Keratinocyte (primary cell): ENCODE measurements at regions not wholly inside any gene's neighbourhood (a gene's known extent, or its start where the extent isn't known, plus 50 kb on each side); places are given as distances from the start of the nearest gene placed in this dataset.

Source experiments
- DNase-seq: peaks from one replicate; pipeline ENCODE4 v3.0.0-alpha.2; 2011; ENCODE audit warnings: low read depth, missing footprints, low spot score
- FAIRE-seq: peaks from 2 replicates; lab custom pipeline; 2011; peaks lifted over from hg19 to GRCh38; lab: Jason Lieb, UNC
- H2AFZ ChIP-seq: 2 replicates; pipeline ENCODE4 v1.6.0; 2012; ENCODE audit warnings: low read length, control low read depth, inconsistent platforms; ENCODE audit not compliant: control insufficient read depth
- H3K27ac ChIP-seq: 2 replicates; pipeline ENCODE4 v1.5.1; 2011; ENCODE audit warnings: low read length; ENCODE audit not compliant: control insufficient read depth, insufficient read depth
- H3K27me3 ChIP-seq: 3 replicates; pipeline ENCODE4 v1.6.0; 2011; ENCODE audit warnings: low read length; ENCODE audit not compliant: control insufficient read depth, insufficient read depth; ENCODE audit errors: extremely low read depth
- H3K36me3 ChIP-seq, 2 experiments: 2 replicates in 1 of 2; 3 replicates in 1 of 2; pipeline ENCODE4 v1.5.1; 2011; ENCODE audit warnings: low read length in 2 of 2, mild to moderate bottlenecking in 1 of 2; ENCODE audit not compliant: control insufficient read depth in 2 of 2, insufficient read depth in 2 of 2; ENCODE audit errors: extremely low read depth in 1 of 2
- H3K4me1 ChIP-seq: 3 replicates; pipeline ENCODE4 v1.5.1; 2011; ENCODE audit warnings: low read length; ENCODE audit not compliant: control insufficient read depth, insufficient read depth; ENCODE audit errors: extremely low read depth
- H3K4me2 ChIP-seq: 3 replicates; pipeline ENCODE4 v1.6.0; 2011; ENCODE audit warnings: low read depth, low read length; ENCODE audit not compliant: control insufficient read depth, insufficient read depth; ENCODE audit errors: extremely low read depth
- H3K4me3 ChIP-seq, 3 experiments: fragments of 200-600 bp in 1 of 3; sonication (generic) in 1 of 3; 2 replicates in 2 of 3; 3 replicates in 1 of 3; pipeline ENCODE4 v1.5.1; 2011 to 2016; ENCODE audit warnings: low read length in 3 of 3, mild to moderate bottlenecking in 3 of 3, control low read depth in 2 of 3, inconsistent platforms in 1 of 3, low read depth in 1 of 3, mixed read lengths in 1 of 3, mixed run types in 1 of 3, moderate library complexity in 1 of 3; ENCODE audit not compliant: control insufficient read depth in 2 of 3, insufficient read depth in 2 of 3; ENCODE audit errors: extremely low read depth in 1 of 3
- H3K79me2 ChIP-seq: 2 replicates; pipeline ENCODE4 v1.6.0; 2012; ENCODE audit warnings: low read length; ENCODE audit not compliant: control insufficient read depth, insufficient read depth
- H3K9ac ChIP-seq: 3 replicates; pipeline ENCODE4 v1.6.0; 2011; ENCODE audit warnings: low read length; ENCODE audit not compliant: control insufficient read depth, insufficient read depth; ENCODE audit errors: extremely low read depth
- H3K9me1 ChIP-seq: 3 replicates; pipeline ENCODE4 v1.6.0; 2011; ENCODE audit warnings: low read length; ENCODE audit not compliant: control insufficient read depth, insufficient read depth; ENCODE audit errors: extremely low read depth
- H3K9me3 ChIP-seq: 2 replicates; pipeline ENCODE4 v1.5.1; 2012; ENCODE audit warnings: low read depth, low read length; ENCODE audit not compliant: control insufficient read depth
- H4K20me1 ChIP-seq: 3 replicates; pipeline ENCODE4 v1.6.0; 2011; ENCODE audit warnings: low read length; ENCODE audit not compliant: control insufficient read depth, insufficient read depth; ENCODE audit errors: extremely low read depth
- CTCF ChIP-seq, 3 experiments: IDR thresholded peaks in 1 of 3; conservative IDR thresholded peaks in 1 of 3; optimal IDR thresholded peaks in 1 of 3; 2 replicates in 2 of 3; 3 replicates in 1 of 3; pipeline versions ENCODE3 to v1.5.1; 2011; ENCODE audit warnings: low read length in 3 of 3, mild to moderate bottlenecking in 3 of 3, moderate library complexity in 2 of 3, control low read depth in 1 of 3, inconsistent platforms in 1 of 3; ENCODE audit not compliant: insufficient read depth in 2 of 3; ENCODE audit errors: extremely low read depth in 1 of 3
- EZH2 ChIP-seq: IDR thresholded peaks from one replicate; pipeline ENCODE4 v1.6.1; 2012; ENCODE audit warnings: inconsistent platforms, mild to moderate bottlenecking, low read length, moderate library complexity
- dilution Hi-C: fragments of 300-500 bp; cut with MboI; formaldehyde crosslinking; loops from one replicate; pipeline ENCODE4 v1.7.0; 2020; ENCODE audit warnings: low sequenced_read_pairs; ENCODE audit not compliant: extremely low pct_ligation_motif_present

- no peak overlapping the region for H3K4me3 ChIP-seq
- no peak overlapping the region for H3K4me2 ChIP-seq
- no peak for TF ChIP-seq CTCF (optimal IDR thresholded peaks at IDR 0.05 in 1 of 3, IDR thresholded peaks at IDR 0.05 in 1 of 3, conservative IDR thresholded peaks at IDR 0.05 in 1 of 3; ENCODE audit: extremely low read depth in 1 of 3, insufficient read depth in 2 of 3, low read length in 3 of 3)
- no peak for TF ChIP-seq EZH2
- H4K20me1 ChIP-seq = no peaks in the 10 kb centered on the region
- no peak overlapping the region for H3K27ac ChIP-seq
- H3K4me1 ChIP-seq = no peaks in the 10 kb centered on the region
- no peaks in the 10 kb centered on the region for H3K79me2 ChIP-seq
- no peaks in the 10 kb centered on the region for H3K36me3 ChIP-seq
- FAIRE-seq (no peak), DNase-seq (no peak)
- no peaks in the 10 kb centered on the region for H3K9me3 ChIP-seq
- dilution Hi-C loops = no loop called here
- H3K9ac ChIP-seq = no peak overlapping the region
- no peaks in the 10 kb centered on the region for H3K27me3 ChIP-seq
- H3K9me1 ChIP-seq = no peaks in the 10 kb centered on the region
- H2AFZ ChIP-seq = no peak overlapping the region
These were observed 433.3 kb downstream of the PRKD1 start for GRCh38 chr14:29494312-29494711.

GRCh38 chr14:29503903-29504302, 423.7 kb downstream of the PRKD1 start:
- Histone ChIP-seq H3K4me1 (no peaks in the 10 kb centered on the region), H3K79me2 (no peaks in the 10 kb centered on the region), H3K9me1 (no peaks in the 10 kb centered on the region), H3K27ac (no peak overlapping the region), H3K9ac (no peak overlapping the region), H3K4me2 (no peak overlapping the region), H3K36me3 (no peaks in the 10 kb centered on the region), H3K4me3 (no peak overlapping the region), H3K27me3 (no peaks in the 10 kb centered on the region), H2AFZ (no peak overlapping the region), H4K20me1 (no peaks in the 10 kb centered on the region), H3K9me3 (no peaks in the 10 kb centered on the region)
- DNase-seq (no peak), FAIRE-seq (no peak)
- TF ChIP-seq CTCF (optimal IDR thresholded peaks at IDR 0.05 in 1 of 3, IDR thresholded peaks at IDR 0.05 in 1 of 3, conservative IDR thresholded peaks at IDR 0.05 in 1 of 3; ENCODE audit: extremely low read depth in 1 of 3, insufficient read depth in 2 of 3, low read length in 3 of 3) (no peak), EZH2 (no peak)
- dilution Hi-C loops = no loop called here
